ENCODE measurements at regions not wholly inside any gene's neighbourhood (a gene's known extent, or its start where the extent isn't known, plus 50 kb on each side); places are given as distances from the start of the nearest gene placed in this dataset.

GRCh38 chr18:73733806-73734314, 413.8 kb downstream of the FBXO15 start:
- no peak for DNase-seq (ENCODE audit: low read depth)

- no peak for DNase-seq (ENCODE audit: low read depth)
These were observed 414.3 kb downstream of the FBXO15 start for GRCh38 chr18:73733376-73733775.

DNA sequence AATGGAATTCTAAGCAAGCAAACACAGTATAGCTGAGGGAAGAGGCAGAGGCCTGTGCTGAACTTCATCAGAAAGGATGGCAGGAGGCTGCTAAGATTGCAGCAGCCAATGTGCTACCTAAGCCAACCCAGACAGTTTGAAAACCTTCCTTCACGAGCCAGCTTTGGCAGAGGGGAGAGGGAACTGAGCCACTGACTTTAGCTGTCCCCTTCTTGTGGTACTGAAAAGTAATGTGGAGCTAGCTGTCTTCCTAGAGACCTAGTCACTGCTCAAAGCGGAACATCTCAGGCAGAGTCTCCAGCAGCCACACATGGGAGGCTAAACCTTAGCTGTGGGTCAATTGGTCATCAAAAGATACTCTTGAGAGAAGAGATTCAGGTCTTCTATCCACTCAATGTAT, 419.0 kb downstream of the FBXO15 start:
- peak; percentile 17 for DNase-seq (ENCODE audit: low read depth)

DNA sequence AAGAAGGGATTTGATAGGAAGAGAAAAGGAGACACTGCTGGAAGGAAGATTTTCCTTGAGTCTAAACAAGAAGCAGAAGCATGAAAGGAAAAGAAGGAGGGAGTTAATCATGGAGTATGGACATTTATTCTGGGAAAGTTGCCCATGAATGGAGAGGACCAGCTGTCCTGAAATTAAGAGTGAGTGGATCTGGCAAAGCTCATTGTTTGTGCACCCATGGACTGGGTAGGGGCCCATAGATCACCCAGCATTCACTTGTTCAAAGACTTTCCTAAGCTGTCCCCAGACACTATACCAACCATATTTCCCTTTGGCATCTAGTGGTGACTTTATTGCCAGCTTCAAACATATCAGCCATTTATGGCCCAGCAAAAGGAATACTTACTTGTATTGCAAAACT, 422.7 kb downstream of the FBXO15 start:
- DNase-seq (ENCODE audit: low read depth) = peak; percentile 15

DNA sequence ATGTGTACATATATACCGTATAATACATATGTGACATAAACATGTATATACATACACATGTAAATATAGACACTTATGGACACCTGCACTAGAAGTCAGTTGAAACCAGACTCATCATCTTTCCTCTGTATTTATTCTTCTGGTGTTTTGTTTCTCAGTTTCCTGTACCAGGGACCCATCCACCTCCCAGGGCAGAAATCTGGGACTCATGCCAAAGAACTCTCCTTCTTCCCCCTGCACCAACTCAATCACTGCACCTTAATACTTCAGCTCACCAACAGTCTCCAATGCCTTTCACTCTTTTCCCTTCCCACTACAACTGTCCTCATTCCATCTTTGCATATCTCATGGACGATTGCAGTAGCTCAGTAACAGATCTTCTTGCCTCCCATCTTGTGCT, 428.0 kb downstream of the FBXO15 start:
- DNase-seq (ENCODE audit: low read depth) = no peak

- peak; percentile 87 for DNase-seq (ENCODE audit: low read depth)
These were observed 430.1 kb downstream of the FBXO15 start for GRCh38 chr18:73717570-73717969.

- DNase-seq (ENCODE audit: low read depth) = no peak
These were observed 432.4 kb downstream of the FBXO15 start for GRCh38 chr18:73715210-73715670.

GRCh38 chr18:73714466-73714865, 433.2 kb downstream of the FBXO15 start:
- no peak for DNase-seq (ENCODE audit: low read depth)

DNA sequence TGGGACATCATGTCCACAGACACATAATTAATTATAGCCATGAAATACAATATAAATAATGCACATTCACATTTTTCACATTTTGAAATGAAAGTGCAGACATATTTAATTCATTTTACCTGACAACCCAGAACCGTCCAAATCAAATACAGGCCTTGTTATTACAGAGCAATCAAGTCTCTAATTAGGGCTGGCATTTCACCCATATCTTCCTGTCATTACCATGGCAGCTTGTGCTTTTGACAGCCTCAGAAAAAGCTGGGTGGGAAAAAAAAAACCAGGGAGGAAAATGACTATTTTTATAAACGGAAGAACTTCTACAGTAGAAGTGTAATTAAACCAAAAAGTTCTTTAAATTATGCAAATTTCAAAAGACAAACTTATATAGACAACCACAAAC, 436.4 kb downstream of the FBXO15 start:
- no peak for DNase-seq (ENCODE audit: low read depth)

DNA sequence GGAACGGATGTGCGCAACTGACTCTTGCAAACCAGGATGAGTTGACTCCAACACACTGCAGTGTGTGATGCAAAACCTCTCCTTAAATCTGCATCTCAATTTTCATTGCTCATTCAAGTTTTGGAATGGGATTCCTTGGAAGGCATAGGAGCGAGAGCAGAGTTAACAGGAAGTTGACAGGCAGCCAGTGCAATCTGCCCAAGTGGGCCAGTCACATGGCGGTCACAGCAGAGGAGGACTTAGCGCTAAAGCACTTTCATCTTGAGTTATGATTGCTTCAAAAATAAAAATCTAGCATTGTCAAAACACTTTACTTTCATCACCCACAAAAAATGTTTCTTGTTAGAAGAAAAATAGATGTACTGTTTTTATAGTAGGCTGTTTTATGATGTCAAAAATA, 439.0 kb downstream of the FBXO15 start:
- no peak for DNase-seq (ENCODE audit: low read depth)

DNA sequence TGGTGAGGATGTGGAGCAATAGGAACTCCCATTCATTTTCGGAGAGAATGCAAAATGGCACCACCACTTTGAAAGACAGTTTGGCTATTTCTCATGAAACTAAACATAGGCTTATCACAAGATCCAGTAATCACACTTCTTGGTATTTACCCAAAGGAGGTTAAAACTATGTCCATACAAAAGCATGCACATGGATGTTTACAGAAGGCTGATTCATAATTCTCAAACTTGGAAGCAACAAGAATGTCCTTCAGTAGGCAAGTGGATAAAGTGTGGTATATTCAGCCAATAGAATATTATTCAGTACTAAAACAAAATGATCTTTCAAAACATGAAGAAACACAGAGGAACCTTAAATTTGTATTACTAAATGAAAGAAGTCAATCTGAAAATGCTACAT, 440.6 kb downstream of the FBXO15 start:
- peak; percentile 66 for DNase-seq (ENCODE audit: low read depth)

DNA sequence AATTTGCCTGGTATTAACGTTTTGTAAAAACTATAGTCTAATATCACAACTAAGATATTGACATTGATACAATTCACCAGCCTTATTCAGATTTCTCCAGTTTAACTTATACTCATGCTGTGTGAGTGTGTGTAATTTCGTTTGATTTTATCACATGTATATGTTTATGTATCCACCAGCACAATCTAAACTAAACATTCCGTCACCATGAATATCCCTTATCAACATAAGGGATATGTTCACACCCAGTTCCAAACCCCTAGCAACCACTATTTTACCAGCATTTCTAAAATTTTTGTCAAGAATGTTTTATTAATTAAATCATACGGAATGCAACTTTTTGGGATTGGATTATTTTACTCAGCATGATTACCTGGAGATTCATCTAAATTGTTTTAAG, 450.3 kb downstream of the FBXO15 start:
- no peak for DNase-seq (ENCODE audit: low read depth)

DNA sequence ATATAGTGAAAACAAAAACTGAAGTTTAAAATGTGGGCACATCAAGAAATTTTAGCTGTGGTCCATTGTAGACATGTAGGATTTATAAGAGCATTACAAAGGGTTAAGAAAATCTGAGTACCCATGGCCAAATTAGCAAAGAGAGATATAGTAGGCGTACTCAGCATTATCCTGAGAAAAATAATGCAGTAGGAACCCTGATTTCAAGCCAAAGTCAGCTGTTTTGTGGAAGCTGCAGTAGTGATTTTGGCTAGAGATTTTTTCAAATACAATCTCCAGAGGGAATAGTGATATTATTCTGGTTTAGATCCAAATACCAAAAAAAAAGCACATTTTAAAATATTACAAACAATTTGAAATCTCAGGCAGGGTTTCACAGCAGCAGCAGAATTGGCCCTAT, 450.9 kb downstream of the FBXO15 start:
- DNase-seq (ENCODE audit: low read depth) = no peak

DNA sequence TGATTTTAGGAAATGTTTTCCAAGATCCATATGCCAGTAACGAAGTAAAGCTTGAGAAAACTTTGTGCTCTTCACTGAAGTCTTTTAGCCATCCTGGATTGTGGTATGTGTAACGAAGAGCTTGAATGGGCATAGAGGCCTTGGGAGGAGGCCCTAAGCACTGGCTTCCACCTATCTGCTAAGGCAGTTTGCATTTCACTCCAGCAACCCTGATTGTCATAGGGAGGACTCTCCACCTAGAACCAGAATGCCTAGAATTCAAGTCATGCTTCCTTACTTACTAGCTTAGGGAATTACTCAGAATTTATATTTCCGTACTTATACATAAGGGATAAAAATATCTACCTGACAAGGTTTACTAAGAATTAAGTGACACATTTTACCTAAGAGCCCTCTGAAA, 451.5 kb downstream of the FBXO15 start:
- DNase-seq (ENCODE audit: low read depth) = no peak

GRCh38 chr18:73693091-73693490, 454.5 kb downstream of the FBXO15 start:
- no peak for DNase-seq (ENCODE audit: low read depth)

- DNase-seq (ENCODE audit: low read depth) = no peak
These were observed 456.0 kb downstream of the FBXO15 start for GRCh38 chr18:73691624-73692023.

DNA sequence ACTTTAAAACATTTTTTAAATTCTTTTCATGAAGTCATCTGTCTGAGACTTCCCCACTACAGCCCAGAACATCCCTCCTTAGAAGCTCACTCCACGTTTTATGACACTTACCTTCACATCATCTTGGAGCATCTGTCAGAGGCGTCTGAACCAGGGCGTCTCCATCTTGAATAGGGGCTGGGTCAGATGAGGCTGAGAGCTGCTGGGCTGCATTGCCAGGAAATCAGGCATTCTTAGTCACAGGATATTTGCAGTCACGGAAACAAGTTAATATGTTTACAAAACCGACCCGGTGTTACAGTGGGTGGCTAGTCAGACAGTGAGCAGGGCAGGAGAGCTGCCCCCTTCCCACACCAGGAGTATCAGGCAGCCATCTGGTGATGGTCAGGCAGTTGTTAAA, 456.5 kb downstream of the FBXO15 start:
- DNase-seq (ENCODE audit: low read depth) = peak; percentile 88

GRCh38 chr18:73690222-73690621, 457.4 kb downstream of the FBXO15 start:
- no peak for DNase-seq (ENCODE audit: low read depth)

GRCh38 chr18:73688851-73689711, 458.6 kb downstream of the FBXO15 start:
- peak; percentile 98 for DNase-seq (ENCODE audit: low read depth)

GRCh38 chr18:73688161-73688560, 459.5 kb downstream of the FBXO15 start:
- DNase-seq (ENCODE audit: low read depth) = peak; percentile 39

DNA sequence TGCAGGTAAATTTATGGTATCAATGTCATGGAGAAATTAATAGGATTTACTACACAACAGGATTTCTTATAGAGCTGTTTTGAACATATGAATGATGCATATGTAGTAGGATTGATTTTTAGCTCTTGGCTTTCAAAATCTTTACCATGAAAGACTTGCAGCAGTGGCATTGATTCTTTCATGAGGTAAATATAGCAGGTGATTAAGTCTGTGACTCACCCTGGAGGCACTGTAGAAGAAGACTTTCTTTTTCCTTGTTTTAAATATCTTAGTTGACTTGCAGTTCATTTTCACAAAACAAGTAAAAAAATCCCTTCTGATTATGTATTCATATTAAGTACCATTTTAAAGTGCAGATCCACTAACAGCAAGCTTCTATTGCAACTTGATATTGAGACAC, 463.0 kb downstream of the FBXO15 start:
- no peak for DNase-seq (ENCODE audit: low read depth)

DNA sequence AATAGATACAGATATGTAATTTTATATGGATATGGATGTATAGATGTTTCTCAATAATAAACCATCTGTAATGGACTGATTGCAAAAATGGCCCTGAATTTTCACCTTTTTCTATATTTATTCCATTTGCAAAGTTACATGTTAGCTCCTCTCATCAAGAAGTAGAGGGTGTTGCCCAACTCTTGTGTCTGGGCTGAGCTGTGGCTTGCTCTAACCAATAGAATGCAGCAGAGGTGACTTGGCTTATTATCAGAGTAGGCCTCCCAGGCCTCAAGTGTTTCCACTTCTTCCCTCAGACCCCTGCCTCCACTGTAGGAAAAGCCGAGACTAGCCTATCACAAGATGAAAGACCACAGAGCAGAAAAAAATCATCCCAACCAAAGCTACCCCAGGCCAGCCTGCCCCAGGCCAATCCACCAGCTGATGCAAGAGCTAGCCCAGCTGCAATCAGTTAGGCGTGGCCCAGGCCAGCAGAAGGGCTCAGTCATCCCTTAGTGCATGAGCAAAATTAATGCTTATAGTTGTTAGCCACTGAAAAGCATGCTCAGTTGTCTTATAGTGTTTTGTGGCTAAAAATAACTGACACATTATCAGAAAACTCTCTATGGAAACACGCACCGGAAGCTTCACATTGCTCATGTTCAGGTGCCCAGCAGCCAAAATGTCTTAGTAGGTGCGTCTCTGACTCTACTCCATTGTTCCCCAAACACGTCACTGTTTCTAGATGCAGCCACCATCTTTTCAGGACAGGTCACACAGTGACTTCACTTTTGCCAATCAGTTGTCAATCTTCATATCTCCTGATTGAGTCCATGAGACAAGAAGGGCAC, 464.0 kb downstream of the FBXO15 start:
- peak; percentile 52 for DNase-seq (ENCODE audit: low read depth)

DNA sequence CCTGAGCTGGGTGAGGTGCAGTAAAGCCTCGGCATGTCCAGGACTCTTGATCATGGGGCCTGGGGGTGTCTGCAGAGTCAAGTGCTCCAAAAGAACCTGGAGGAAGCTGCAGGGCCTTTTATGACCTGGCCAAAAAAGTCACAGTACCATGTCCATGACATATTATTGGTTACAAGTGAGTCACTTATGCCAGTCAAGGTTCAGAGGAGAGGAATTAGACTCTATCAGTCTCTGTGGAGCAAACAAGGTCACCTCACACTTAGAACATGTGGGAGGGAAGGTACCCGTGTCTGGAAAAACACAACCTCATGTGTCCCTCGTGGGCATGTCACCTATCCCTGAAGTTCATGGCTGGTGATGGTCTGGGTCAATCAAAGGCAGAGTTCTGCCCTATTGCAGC, 465.7 kb downstream of the FBXO15 start:
- DNase-seq (ENCODE audit: low read depth) = no peak

Data from EH (cell line).